Astrocyte of the cerebellum (primary cell): ENCODE measurements at regions not wholly inside any gene's neighbourhood (a gene's known extent, or its start where the extent isn't known, plus 50 kb on each side); places are given as distances from the start of the nearest gene placed in this dataset.
A peak's percentile ranks its signal among the peaks of the same experiment; 100 is the strongest.

Experiments
- DNase-seq: peaks from one replicate; pipeline ENCODE4 v3.0.0-alpha.2; 2011; ENCODE audit warnings: low read depth
- H3K4me3 ChIP-seq: 2 replicates; pipeline ENCODE4 v1.5.1; 2011; ENCODE audit warnings: mild to moderate bottlenecking, low read depth, low read length, moderate library complexity
- in situ Hi-C: cut with HindIII; loops from 2 replicates; pipeline ENCODE4 v1.10.0; 2017; ENCODE audit warnings: low sequenced_read_pairs
- TF ChIP-seq, protein P1 (sequence below): IDR thresholded peaks from 2 replicates; pipeline ENCODE4 v1.5.1; 2012; ENCODE audit warnings: low read length, low read depth, moderate library complexity, mild to moderate bottlenecking; ENCODE audit errors: missing control alignments

DNA sequence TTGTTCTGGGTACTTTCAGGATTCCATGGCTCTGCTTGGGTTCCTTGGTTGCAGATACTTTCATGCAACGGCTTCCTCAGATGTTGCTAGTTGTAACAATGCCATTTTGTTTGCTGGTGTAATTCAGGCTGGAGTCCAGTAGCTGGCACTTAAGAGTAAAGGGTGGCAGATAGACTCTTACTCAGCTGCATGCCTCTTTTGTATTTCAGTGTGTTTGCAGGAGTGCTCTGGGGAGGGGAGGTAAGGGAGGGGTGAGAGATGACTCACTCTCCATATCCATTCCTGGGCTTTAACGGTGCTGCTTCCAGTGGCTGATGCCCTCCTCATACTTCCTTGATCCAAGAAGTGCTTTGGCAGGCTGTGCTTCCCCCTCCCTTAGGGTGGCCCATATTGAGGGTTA, 155.2 kb downstream of the ZNF330 start:
- TF ChIP-seq, protein P1, sequence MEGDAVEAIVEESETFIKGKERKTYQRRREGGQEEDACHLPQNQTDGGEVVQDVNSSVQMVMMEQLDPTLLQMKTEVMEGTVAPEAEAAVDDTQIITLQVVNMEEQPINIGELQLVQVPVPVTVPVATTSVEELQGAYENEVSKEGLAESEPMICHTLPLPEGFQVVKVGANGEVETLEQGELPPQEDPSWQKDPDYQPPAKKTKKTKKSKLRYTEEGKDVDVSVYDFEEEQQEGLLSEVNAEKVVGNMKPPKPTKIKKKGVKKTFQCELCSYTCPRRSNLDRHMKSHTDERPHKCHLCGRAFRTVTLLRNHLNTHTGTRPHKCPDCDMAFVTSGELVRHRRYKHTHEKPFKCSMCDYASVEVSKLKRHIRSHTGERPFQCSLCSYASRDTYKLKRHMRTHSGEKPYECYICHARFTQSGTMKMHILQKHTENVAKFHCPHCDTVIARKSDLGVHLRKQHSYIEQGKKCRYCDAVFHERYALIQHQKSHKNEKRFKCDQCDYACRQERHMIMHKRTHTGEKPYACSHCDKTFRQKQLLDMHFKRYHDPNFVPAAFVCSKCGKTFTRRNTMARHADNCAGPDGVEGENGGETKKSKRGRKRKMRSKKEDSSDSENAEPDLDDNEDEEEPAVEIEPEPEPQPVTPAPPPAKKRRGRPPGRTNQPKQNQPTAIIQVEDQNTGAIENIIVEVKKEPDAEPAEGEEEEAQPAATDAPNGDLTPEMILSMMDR: peak; percentile 71

DNA sequence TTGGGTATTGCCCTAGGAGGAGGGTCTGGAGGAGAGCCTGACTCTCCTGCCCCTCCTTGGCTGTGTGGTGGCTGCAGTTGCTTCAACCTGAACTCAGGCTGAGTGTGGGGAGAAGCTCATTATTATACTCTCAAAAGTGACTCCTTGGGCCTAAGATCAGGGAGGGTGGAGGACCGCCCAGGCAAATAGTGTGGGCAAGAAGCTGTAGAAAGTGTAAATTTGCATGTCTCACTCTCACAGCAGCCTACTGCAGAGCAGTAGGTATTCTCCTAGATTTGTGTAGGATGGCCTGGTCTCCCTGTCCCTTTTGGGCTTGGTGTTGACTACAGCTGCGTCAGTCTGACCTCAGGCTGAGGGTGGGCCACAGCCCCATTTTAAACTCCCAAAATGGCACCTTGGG, 156.1 kb downstream of the ZNF330 start:
- DNase-seq: no peak
- in situ Hi-C loops: no loop called here
- H3K4me3 ChIP-seq: no peak overlapping the region
- TF ChIP-seq, protein P1: no peak

More for the DNA sequence above, 155.2 kb downstream of the ZNF330 start:
- H3K4me3 ChIP-seq: no peak overlapping the region
- peak; percentile 79 for DNase-seq
- in situ Hi-C loops: no loop called here

DNA sequence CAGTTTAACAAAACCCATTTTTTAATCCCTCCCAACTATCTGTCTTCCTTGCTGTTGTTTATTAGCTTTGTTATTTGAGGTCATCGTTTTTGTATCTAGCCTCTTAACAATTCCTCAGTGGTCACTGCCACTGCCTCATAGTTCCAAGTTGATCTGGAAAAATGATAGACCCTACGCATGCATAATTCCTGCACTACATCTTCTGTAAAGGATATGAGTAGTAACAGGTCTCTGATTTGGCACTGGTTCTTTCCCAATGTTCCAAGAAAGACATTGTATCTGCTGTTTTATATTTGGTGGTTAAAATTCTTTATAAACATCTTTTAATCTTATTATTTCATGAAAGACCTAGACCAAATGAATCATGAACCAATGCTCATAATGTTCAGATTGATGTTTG, 166.6 kb downstream of the ZNF330 start:
- no peak overlapping the region for H3K4me3 ChIP-seq
- in situ Hi-C loops: no loop called here
- TF ChIP-seq, protein P1: no peak
- DNase-seq: peak; percentile 12

GRCh38 chr4:141388481-141388880, 167.8 kb downstream of the ZNF330 start:
- peak; percentile 93 for DNase-seq
- in situ Hi-C loops: no loop called here
- TF ChIP-seq, protein P1: no peak
- H3K4me3 ChIP-seq: no peak overlapping the region

- TF ChIP-seq, protein P1: no peak
- DNase-seq: peak; percentile 5
- in situ Hi-C loops: no loop called here
- no peak overlapping the region for H3K4me3 ChIP-seq
Measured at GRCh38 chr4:141389649-141390048, 169.0 kb downstream of the ZNF330 start.

DNA sequence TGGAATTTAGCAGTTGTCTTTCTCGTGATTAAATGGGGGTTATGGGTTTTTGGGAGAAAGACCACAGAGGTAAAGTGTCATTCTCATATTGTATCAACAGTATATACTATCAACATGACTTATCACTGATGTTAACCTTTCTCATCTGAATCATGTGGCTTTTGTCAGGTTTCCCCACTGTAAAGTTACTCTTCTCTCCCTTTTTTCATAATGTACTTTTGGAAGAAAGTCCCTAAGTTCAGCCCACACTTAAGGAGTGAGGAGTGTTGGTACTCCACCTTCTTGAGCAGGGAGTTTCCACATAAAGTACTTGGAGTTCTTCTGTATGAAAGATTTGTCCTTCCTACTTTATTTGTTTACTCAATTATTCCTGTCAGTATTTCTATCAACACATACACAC, 169.9 kb downstream of the ZNF330 start:
- no peak for DNase-seq
- no peak overlapping the region for H3K4me3 ChIP-seq
- TF ChIP-seq, protein P1: no peak
- in situ Hi-C loops: no loop called here

DNA sequence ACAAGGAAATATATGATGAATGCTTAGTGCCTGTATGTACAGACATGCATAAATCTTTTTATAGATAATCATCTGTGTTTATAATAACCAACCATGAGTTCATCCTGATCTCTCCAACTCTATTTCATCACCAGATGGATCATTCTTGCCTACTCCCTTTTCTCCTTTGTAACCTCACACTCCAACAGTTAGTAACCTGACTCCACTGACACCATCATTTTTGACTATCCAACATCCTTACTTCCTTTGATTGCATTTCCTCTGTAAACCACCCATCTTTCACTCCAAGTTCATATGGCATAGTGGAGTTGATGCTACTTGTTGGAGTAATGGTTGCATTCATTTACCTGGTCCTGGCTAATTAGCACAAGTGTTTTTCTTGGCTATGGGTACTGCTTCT, 170.6 kb downstream of the ZNF330 start:
- H3K4me3 ChIP-seq: no peak overlapping the region
- TF ChIP-seq, protein P1: no peak
- DNase-seq: no peak
- in situ Hi-C loops: no loop called here
